Thoracic aorta (tissue), 2 donors: ENCODE measurements at regions not wholly inside any gene's neighbourhood (a gene's known extent, or its start where the extent isn't known, plus 50 kb on each side); places are given as distances from the start of the nearest gene placed in this dataset.

Experiments used
- ATAC-seq: fragments of 150-250 bp; one replicate; pipeline ENCODE4 v1.8.0; 2017; ENCODE audit warnings: low read depth; ENCODE audit not compliant: insufficient number of reproducible peaks, low FRiP score
- DNase-seq: peaks from one replicate; pipeline ENCODE4 v3.0.0-alpha.2; 2020; ENCODE audit warnings: low spot score
- H3K27ac ChIP-seq, 2 donors: fragments of 200-600 bp; sonication (generic); 1 replicate in 1 of 2; 2 replicates in 1 of 2; pipeline ENCODE4 v1.5.1; 2016; ENCODE audit warnings: mild to moderate bottlenecking in 2 of 2, moderate library complexity in 2 of 2
- H3K27me3 ChIP-seq: fragments of 200-600 bp; sonication (generic); replicated peaks from 2 replicates; pipeline ENCODE4 v1.6.0; 2016; ENCODE audit warnings: mild to moderate bottlenecking; ENCODE audit not compliant: insufficient read depth
- H3K36me3 ChIP-seq: fragments of 200-600 bp; sonication (generic); one replicate; pipeline ENCODE4 v1.5.1; 2016
- H3K4me1 ChIP-seq, 2 donors: fragments of 200-600 bp; sonication (generic); 1 replicate in 1 of 2; 2 replicates in 1 of 2; pipeline versions ENCODE4 v1.5.1 to v1.6.0; 2016; ENCODE audit warnings: low read depth in 2 of 2, mild to moderate bottlenecking in 1 of 2; ENCODE audit not compliant: control insufficient read depth in 1 of 2
- H3K4me3 ChIP-seq: fragments of 200-600 bp; sonication (generic); 2 replicates; pipeline ENCODE4 v1.5.1; 2016; ENCODE audit warnings: mild to moderate bottlenecking
- H3K9me3 ChIP-seq: fragments of 200-600 bp; sonication (generic); 2 replicates; pipeline ENCODE4 v1.5.1; 2016
- CTCF ChIP-seq: fragments of 200-600 bp; sonication (generic); IDR thresholded peaks from one replicate; pipeline ENCODE4 v1.5.1; 2019; ENCODE audit warnings: antibody characterized with exemption

DNA sequence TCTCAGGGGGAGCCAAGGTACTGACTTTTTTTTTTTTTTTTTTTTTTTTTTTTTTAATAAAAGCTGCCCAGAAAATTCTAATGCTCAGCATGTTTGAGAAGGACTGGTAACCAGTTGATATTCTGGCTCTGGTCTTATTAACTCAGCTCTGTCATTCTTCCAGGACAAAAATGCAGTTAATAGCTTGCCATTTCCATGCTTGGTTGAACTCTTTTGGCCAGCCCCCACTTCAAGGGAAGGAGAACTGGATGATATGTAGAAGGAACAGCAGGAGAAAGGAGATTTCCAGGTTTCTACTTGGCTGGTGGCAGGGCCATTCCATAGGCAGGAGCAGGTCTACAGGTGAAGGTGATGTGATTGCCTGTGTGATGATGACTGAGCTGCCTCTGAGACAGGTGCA lies 59.2 kb upstream of the TANC2 start:
- H3K36me3 ChIP-seq, result no peaks in the 10 kb centered on the region
- H3K27me3 ChIP-seq, result no peaks in the 10 kb centered on the region
- H3K4me3 ChIP-seq, result no peak overlapping the region
- no peaks in the 10 kb centered on the region for H3K9me3 ChIP-seq
- no peaks in the 10 kb centered on the region for H3K4me1 ChIP-seq
- DNase-seq (no peak), ATAC-seq (no peak)
- no peak for TF ChIP-seq CTCF
- H3K27ac ChIP-seq, result no peak overlapping the region

- Histone ChIP-seq H3K4me1 (no peaks in the 10 kb centered on the region), H3K4me3 (no peak overlapping the region), H3K27ac (no peak overlapping the region), H3K27me3 (no peaks in the 10 kb centered on the region), H3K9me3 (no peaks in the 10 kb centered on the region), H3K36me3 (no peaks in the 10 kb centered on the region)
- DNase-seq (no peak), ATAC-seq (no peak)
- TF ChIP-seq CTCF, result no peak
These were observed 60.8 kb upstream of the TANC2 start for GRCh38 chr17:62905233-62905632.

- DNase-seq, result no peak
- H3K27me3 ChIP-seq, result no peaks in the 10 kb centered on the region
- no peak overlapping the region for H3K4me3 ChIP-seq
- no peaks in the 10 kb centered on the region for H3K36me3 ChIP-seq
- H3K9me3 ChIP-seq, result no peaks in the 10 kb centered on the region
- H3K27ac ChIP-seq, result no peak overlapping the region
- no peak for ATAC-seq
- H3K4me1 ChIP-seq, result peaks cover 5 to 13% of the 10 kb centered on the region in 2 donors
- TF ChIP-seq CTCF, result no peak
These were observed 63.4 kb upstream of the TANC2 start for GRCh38 chr17:62902531-62903220.

DNA sequence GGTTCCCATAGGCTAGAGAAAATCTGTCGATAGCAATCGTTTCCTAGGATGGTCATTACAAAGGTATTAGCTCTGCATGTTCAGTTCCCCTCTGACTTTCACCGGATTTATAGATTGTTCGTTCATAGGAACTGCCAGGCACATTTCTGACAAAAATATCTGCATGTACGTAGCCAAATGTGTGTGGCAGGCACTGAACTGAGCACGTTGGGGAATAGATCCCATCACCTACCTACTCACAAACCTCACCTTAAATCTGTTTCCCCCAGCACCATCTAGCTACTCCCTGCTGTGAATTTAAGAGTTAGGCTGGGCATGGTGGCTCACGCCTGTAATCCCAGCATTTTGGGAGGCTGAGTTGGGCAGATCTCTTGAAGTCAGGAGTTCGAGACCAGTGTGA lies 64.5 kb upstream of the TANC2 start:
- H3K27me3 ChIP-seq, result no peaks in the 10 kb centered on the region
- H3K36me3 ChIP-seq, result no peaks in the 10 kb centered on the region
- H3K4me3 ChIP-seq, result no peak overlapping the region
- H3K9me3 ChIP-seq, result no peaks in the 10 kb centered on the region
- no peak overlapping the region for H3K27ac ChIP-seq
- DNase-seq, result no peak
- no peak for ATAC-seq
- peaks cover 9 to 24% of the 10 kb centered on the region in 2 donors for H3K4me1 ChIP-seq
- TF ChIP-seq CTCF, result no peak

GRCh38 chr17:62900096-62900495 lies 65.9 kb upstream of the TANC2 start:
- Histone ChIP-seq H3K27me3 (no peaks in the 10 kb centered on the region), H3K4me3 (no peak overlapping the region), H3K9me3 (no peaks in the 10 kb centered on the region), H3K27ac (no peak overlapping the region), H3K4me1 (peaks cover 9 to 24% of the 10 kb centered on the region in 2 donors), H3K36me3 (no peaks in the 10 kb centered on the region)
- ATAC-seq, result no peak
- no peak for DNase-seq
- TF ChIP-seq CTCF, result no peak
